Peyer's patch (tissue), 4 donors: ENCODE measurements at regions not wholly inside any gene's neighbourhood (a gene's known extent, or its start where the extent isn't known, plus 50 kb on each side); places are given as distances from the start of the nearest gene placed in this dataset.

Experiments used
- CTCF ChIP-seq, 6 experiments: fragments of 450-650 bp in 4 of 6; fragments of 200-600 bp in 2 of 6; sonication (generic) in 1 of 6; IDR thresholded peaks; one replicate each; pipeline ENCODE4 v1.5.1; 2017 to 2019; ENCODE audit warnings: antibody characterized with exemption in 6 of 6, mild to moderate bottlenecking in 3 of 6, moderate library complexity in 1 of 6
- POLR2A ChIP-seq, 2 donors: fragments of 450-650 bp; IDR thresholded peaks; one replicate each; pipeline ENCODE4 v1.5.1; 2017; ENCODE audit warnings: antibody characterized with exemption in 2 of 2, mild to moderate bottlenecking in 2 of 2, moderate library complexity in 2 of 2

DNA sequence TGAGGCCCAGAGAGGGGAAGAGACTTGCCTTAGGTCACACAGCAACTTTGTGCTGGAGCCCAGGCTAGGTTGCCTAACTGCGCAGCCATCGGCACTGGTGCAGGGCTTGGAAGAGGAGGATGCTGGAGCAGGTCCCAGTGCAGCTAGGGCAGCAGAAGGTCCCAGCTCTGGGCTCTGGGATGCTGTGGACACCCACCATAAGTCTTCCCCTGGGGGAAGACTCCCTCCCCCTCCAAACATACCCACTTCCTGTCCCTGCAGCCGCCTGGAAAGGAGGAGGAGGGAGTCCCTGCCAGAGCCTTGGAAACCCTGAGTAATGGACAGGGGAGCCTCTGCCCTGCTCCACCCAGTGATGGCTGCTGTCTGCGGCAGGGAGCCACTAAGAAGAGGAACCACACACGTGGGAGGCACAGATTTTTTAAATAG is 93.6 kb downstream of the NCR2 start:
- TF ChIP-seq POLR2A (IDR thresholded peaks at IDR 0.05) (no peak), CTCF (IDR thresholded peaks at IDR 0.05) (no peak)
